ENCODE measurements at regions not wholly inside any gene's neighbourhood (a gene's known extent, or its start where the extent isn't known, plus 50 kb on each side); places are given as distances from the start of the nearest gene placed in this dataset.

- no peaks in the 10 kb centered on the region for H3K27me3 ChIP-seq
- 65 to 67% methylated on average over 4 of the region's 4 CpGs for WGBS, 2 donors
- H3K4me1 ChIP-seq: no peaks in the 10 kb centered on the region
- no peaks in the 10 kb centered on the region for H3K9me3 ChIP-seq
- intact Hi-C loops (cut with DNase I): no loop called here
- TF ChIP-seq POLR2A (IDR thresholded peaks at IDR 0.05): no peak
- TF ChIP-seq CTCF (IDR thresholded peaks at IDR 0.05): no peak
- DNase-seq: no peak
- H3K27ac ChIP-seq: no peak overlapping the region
- no peaks in the 10 kb centered on the region for H3K36me3 ChIP-seq
- H3K4me3 ChIP-seq (replicated peaks in 1 of 3): no peak overlapping the region
These were observed 1229.8 kb upstream of the WWC1 start for GRCh38 chr5:167061695-167062094.

- H3K4me3 ChIP-seq (replicated peaks in 1 of 3): no peak overlapping the region
- no peak for DNase-seq
- no peaks in the 10 kb centered on the region for H3K4me1 ChIP-seq
- H3K27ac ChIP-seq: no peak overlapping the region
- 82% methylated on average over 4 of the region's 4 CpGs for WGBS, 2 donors
- intact Hi-C loops (cut with DNase I): no loop called here
- no peaks in the 10 kb centered on the region for H3K36me3 ChIP-seq
- no peaks in the 10 kb centered on the region for H3K27me3 ChIP-seq
- no peak for TF ChIP-seq POLR2A (IDR thresholded peaks at IDR 0.05)
- no peak for TF ChIP-seq CTCF (IDR thresholded peaks at IDR 0.05)
- no peaks in the 10 kb centered on the region for H3K9me3 ChIP-seq
These were observed 1228.3 kb upstream of the WWC1 start for GRCh38 chr5:167063116-167063515.

DNA sequence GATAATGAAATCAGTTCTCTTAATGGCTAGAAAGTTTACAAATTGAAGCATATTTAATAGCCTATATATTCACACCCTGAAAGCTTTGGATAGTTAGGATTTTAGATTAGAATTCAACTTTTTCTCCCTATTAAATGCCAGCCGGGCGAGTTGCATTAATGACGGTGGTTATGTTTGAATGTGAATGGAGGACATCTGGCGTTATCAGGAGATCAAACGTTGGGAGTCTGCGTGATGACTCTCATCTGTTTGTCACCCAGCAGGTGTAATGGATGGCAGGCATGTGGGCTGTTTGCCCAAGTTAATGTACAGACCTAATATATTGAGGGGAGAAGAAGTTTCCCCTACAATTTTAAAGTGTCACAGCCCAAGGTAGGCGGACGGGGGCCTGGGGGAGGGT lies 1227.7 kb upstream of the WWC1 start:
- no peaks in the 10 kb centered on the region for H3K27me3 ChIP-seq
- DNase-seq: no peak
- H3K36me3 ChIP-seq: no peaks in the 10 kb centered on the region
- H3K27ac ChIP-seq: no peak overlapping the region
- no peak overlapping the region for H3K4me3 ChIP-seq (replicated peaks in 1 of 3)
- TF ChIP-seq POLR2A (IDR thresholded peaks at IDR 0.05) (no peak), CTCF (IDR thresholded peaks at IDR 0.05) (no peak)
- intact Hi-C loops (cut with DNase I): no loop called here
- 88 to 93% methylated on average over 8 of the region's 8 CpGs for WGBS, 2 donors
- H3K4me1 ChIP-seq: no peaks in the 10 kb centered on the region
- no peaks in the 10 kb centered on the region for H3K9me3 ChIP-seq

GRCh38 chr5:167064198-167064776 lies 1227.2 kb upstream of the WWC1 start:
- 69 to 78% methylated on average over 13 of the region's 13 CpGs for WGBS, 2 donors
- Histone ChIP-seq H3K36me3 (no peaks in the 10 kb centered on the region), H3K9me3 (no peaks in the 10 kb centered on the region), H3K4me1 (no peaks in the 10 kb centered on the region), H3K27ac (no peak overlapping the region), H3K27me3 (no peaks in the 10 kb centered on the region), H3K4me3 (replicated peaks in 1 of 3) (no peak overlapping the region)
- no peak for TF ChIP-seq CTCF (IDR thresholded peaks at IDR 0.05)
- no peak for TF ChIP-seq POLR2A (IDR thresholded peaks at IDR 0.05)
- intact Hi-C loops (cut with DNase I): no loop called here
- DNase-seq: no peak

DNA sequence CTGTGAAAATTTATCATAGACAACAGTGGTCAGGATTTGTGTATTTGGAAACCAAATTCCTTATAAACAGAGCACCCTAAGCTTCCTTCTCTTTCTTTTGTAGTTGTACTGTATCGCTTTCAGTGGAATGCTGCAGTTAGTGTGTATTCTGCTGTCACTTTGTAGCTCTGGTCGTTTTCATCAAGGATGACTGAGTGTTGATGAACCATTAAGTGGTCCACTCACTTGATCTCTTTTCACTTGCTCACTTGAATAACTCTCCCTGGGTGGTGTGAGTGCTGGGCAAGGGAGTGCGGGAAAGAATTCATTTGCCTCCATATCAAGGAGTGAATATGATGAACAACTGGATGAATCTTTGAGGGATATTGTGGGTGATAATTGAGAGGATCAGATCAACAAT lies 1225.7 kb upstream of the WWC1 start:
- Histone ChIP-seq H3K36me3 (no peaks in the 10 kb centered on the region), H3K9me3 (no peaks in the 10 kb centered on the region), H3K27me3 (no peaks in the 10 kb centered on the region), H3K4me1 (no peaks in the 10 kb centered on the region), H3K4me3 (replicated peaks in 1 of 3) (no peak overlapping the region), H3K27ac (no peak overlapping the region)
- 13 to 29% methylated on average over 3 of the region's 3 CpGs for WGBS, 2 donors
- intact Hi-C loops (cut with DNase I): no loop called here
- TF ChIP-seq POLR2A (IDR thresholded peaks at IDR 0.05): no peak
- TF ChIP-seq CTCF (IDR thresholded peaks at IDR 0.05): no peak
- peak; percentile 15 to 19 for DNase-seq

Data from thyroid gland (tissue), 4 donors.